ENCODE measurements at regions not wholly inside any gene's neighbourhood (a gene's known extent, or its start where the extent isn't known, plus 50 kb on each side); places are given as distances from the start of the nearest gene placed in this dataset.

GRCh38 chr14:38517426-38517825 lies 261.5 kb upstream of the CLEC14A start:
- no peaks in the 10 kb centered on the region for H3K27me3 ChIP-seq
- H3K9me3 ChIP-seq: no peaks in the 10 kb centered on the region
- TF ChIP-seq CTCF (IDR thresholded peaks at IDR 0.05): no peak
- H3K4me3 ChIP-seq (ENCODE audit: low read depth in 1 of 2, low read length in 1 of 2): no peak overlapping the region
- H3K36me3 ChIP-seq: no peaks in the 10 kb centered on the region
- no peaks in the 10 kb centered on the region for H3K4me1 ChIP-seq (ENCODE audit: control insufficient read depth in 1 of 2, insufficient read depth in 1 of 2, low read depth in 1 of 2, low read length in 1 of 2)
- H3K27ac ChIP-seq: no peak overlapping the region

- no peak for TF ChIP-seq CTCF (IDR thresholded peaks at IDR 0.05)
- H3K4me3 ChIP-seq (ENCODE audit: low read depth in 1 of 2, low read length in 1 of 2): no peak overlapping the region
- no peak overlapping the region for H3K27ac ChIP-seq
- no peaks in the 10 kb centered on the region for H3K9me3 ChIP-seq
- H3K36me3 ChIP-seq: no peaks in the 10 kb centered on the region
- H3K27me3 ChIP-seq: no peaks in the 10 kb centered on the region
- H3K4me1 ChIP-seq (ENCODE audit: control insufficient read depth in 1 of 2, insufficient read depth in 1 of 2, low read depth in 1 of 2, low read length in 1 of 2): no peaks in the 10 kb centered on the region
Observed at GRCh38 chr14:38512236-38512635, 256.3 kb upstream of the CLEC14A start.

- Histone ChIP-seq H3K4me3 (ENCODE audit: low read depth in 1 of 2, low read length in 1 of 2) (no peak overlapping the region), H3K27ac (no peak overlapping the region), H3K4me1 (ENCODE audit: control insufficient read depth in 1 of 2, insufficient read depth in 1 of 2, low read depth in 1 of 2, low read length in 1 of 2) (no peaks in the 10 kb centered on the region), H3K36me3 (no peaks in the 10 kb centered on the region), H3K27me3 (no peaks in the 10 kb centered on the region), H3K9me3 (no peaks in the 10 kb centered on the region)
- TF ChIP-seq CTCF (IDR thresholded peaks at IDR 0.05): no peak
Observed at GRCh38 chr14:38507299-38507698, 251.4 kb upstream of the CLEC14A start.

DNA sequence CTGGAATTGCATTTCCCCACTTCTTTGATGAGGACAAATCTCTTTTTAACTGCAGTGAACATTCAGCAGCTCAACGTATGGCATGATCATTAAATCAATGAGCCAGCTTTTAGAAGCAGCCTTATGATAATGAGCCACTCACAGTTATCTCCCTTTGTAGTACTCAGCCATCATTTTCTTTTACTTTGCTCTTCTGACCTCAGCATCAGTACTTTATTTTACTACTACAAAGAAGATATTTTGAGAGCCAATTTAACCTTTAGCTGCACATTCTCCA lies 250.0 kb upstream of the CLEC14A start:
- H3K27ac ChIP-seq: no peak overlapping the region
- no peak for TF ChIP-seq CTCF (IDR thresholded peaks at IDR 0.05)
- no peaks in the 10 kb centered on the region for H3K9me3 ChIP-seq
- H3K36me3 ChIP-seq: no peaks in the 10 kb centered on the region
- H3K27me3 ChIP-seq: no peaks in the 10 kb centered on the region
- no peak overlapping the region for H3K4me3 ChIP-seq (ENCODE audit: low read depth in 1 of 2, low read length in 1 of 2)
- no peaks in the 10 kb centered on the region for H3K4me1 ChIP-seq (ENCODE audit: control insufficient read depth in 1 of 2, insufficient read depth in 1 of 2, low read depth in 1 of 2, low read length in 1 of 2)

- H3K4me1 ChIP-seq (ENCODE audit: control insufficient read depth in 1 of 2, insufficient read depth in 1 of 2, low read depth in 1 of 2, low read length in 1 of 2): no peaks in the 10 kb centered on the region
- no peak overlapping the region for H3K27ac ChIP-seq
- no peaks in the 10 kb centered on the region for H3K27me3 ChIP-seq
- H3K4me3 ChIP-seq (ENCODE audit: low read depth in 1 of 2, low read length in 1 of 2): no peak overlapping the region
- no peaks in the 10 kb centered on the region for H3K36me3 ChIP-seq
- TF ChIP-seq CTCF (IDR thresholded peaks at IDR 0.05): no peak
- H3K9me3 ChIP-seq: no peaks in the 10 kb centered on the region
Observed at GRCh38 chr14:38505221-38505972, 249.5 kb upstream of the CLEC14A start.

GRCh38 chr14:38504175-38504574 lies 248.3 kb upstream of the CLEC14A start:
- H3K4me3 ChIP-seq (ENCODE audit: low read depth in 1 of 2, low read length in 1 of 2): no peak overlapping the region
- no peaks in the 10 kb centered on the region for H3K36me3 ChIP-seq
- H3K9me3 ChIP-seq: no peaks in the 10 kb centered on the region
- no peak for TF ChIP-seq CTCF (IDR thresholded peaks at IDR 0.05)
- no peaks in the 10 kb centered on the region for H3K27me3 ChIP-seq
- H3K4me1 ChIP-seq (ENCODE audit: control insufficient read depth in 1 of 2, insufficient read depth in 1 of 2, low read depth in 1 of 2, low read length in 1 of 2): no peaks in the 10 kb centered on the region
- no peak overlapping the region for H3K27ac ChIP-seq

Measured in neutrophil (primary cell).